ENCODE measurements at regions not wholly inside any gene's neighbourhood (a gene's known extent, or its start where the extent isn't known, plus 50 kb on each side); places are given as distances from the start of the nearest gene placed in this dataset.

GRCh38 chr20:39547546-39548408 lies 585.6 kb downstream of the DHX35 start:
- TF ChIP-seq CTCF (IDR thresholded peaks at IDR 0.05; ENCODE audit: poor library complexity) = no peak
- no peak for TF ChIP-seq EZH2phosphoT487 (IDR thresholded peaks at IDR 0.05; ENCODE audit: low read depth, severe bottlenecking, unreplicated experiment)
- no peak for TF ChIP-seq EZH2 (IDR thresholded peaks at IDR 0.05; ENCODE audit: borderline replicate concordance)
